ENCODE measurements at regions not wholly inside any gene's neighbourhood (a gene's known extent, or its start where the extent isn't known, plus 50 kb on each side); places are given as distances from the start of the nearest gene placed in this dataset.
"Not testable (repeated sequence)": the region's sequence is repeated elsewhere in the genome, so short reads cannot be mapped to it uniquely, and the experiment has no call there.

- DNase-seq (ENCODE audit: low read depth in 2 of 2), result no peak
Measured at GRCh38 chr17:5864741-5865657, 205.2 kb upstream of the WSCD1 start.

GRCh38 chr17:5866978-5867377 is 203.2 kb upstream of the WSCD1 start:
- DNase-seq (ENCODE audit: low read depth in 2 of 2), result no peak

GRCh38 chr17:5869041-5869745 is 201.0 kb upstream of the WSCD1 start:
- DNase-seq (ENCODE audit: low read depth in 2 of 2), result no peak

GRCh38 chr17:5870231-5870953 is 199.8 kb upstream of the WSCD1 start:
- no peak for DNase-seq (ENCODE audit: low read depth in 2 of 2)

GRCh38 chr17:5871666-5872065 is 198.5 kb upstream of the WSCD1 start:
- DNase-seq (ENCODE audit: low read depth in 2 of 2), result no peak

GRCh38 chr17:5872831-5873230 is 197.3 kb upstream of the WSCD1 start:
- no peak for DNase-seq (ENCODE audit: low read depth in 2 of 2)

GRCh38 chr17:5873781-5874180 is 196.4 kb upstream of the WSCD1 start:
- no peak for DNase-seq (ENCODE audit: low read depth in 2 of 2)

GRCh38 chr17:5874486-5874885 is 195.7 kb upstream of the WSCD1 start:
- DNase-seq (ENCODE audit: low read depth in 2 of 2), result no peak

GRCh38 chr17:5877366-5877765 is 192.8 kb upstream of the WSCD1 start:
- no peak for DNase-seq (ENCODE audit: low read depth in 2 of 2)

GRCh38 chr17:5877948-5878347 is 192.2 kb upstream of the WSCD1 start:
- DNase-seq (ENCODE audit: low read depth in 2 of 2), result no peak

- DNase-seq (ENCODE audit: low read depth in 2 of 2), result no peak
Measured at GRCh38 chr17:5881849-5882248, 188.3 kb upstream of the WSCD1 start.

GRCh38 chr17:5883775-5884665 is 186.2 kb upstream of the WSCD1 start:
- no peak for DNase-seq (ENCODE audit: low read depth in 2 of 2)

- no peak for DNase-seq (ENCODE audit: low read depth in 2 of 2)
Measured at GRCh38 chr17:5885336-5885735, 184.8 kb upstream of the WSCD1 start.

- DNase-seq (ENCODE audit: low read depth in 2 of 2), result no peak
Measured at GRCh38 chr17:5888811-5889210, 181.4 kb upstream of the WSCD1 start.

- DNase-seq (ENCODE audit: low read depth in 2 of 2), result no peak
Measured at GRCh38 chr17:5892921-5893675, 177.1 kb upstream of the WSCD1 start.

- no peak for DNase-seq (ENCODE audit: low read depth in 2 of 2)
Measured at GRCh38 chr17:5893741-5894140, 176.4 kb upstream of the WSCD1 start.

GRCh38 chr17:5895276-5895675 is 174.9 kb upstream of the WSCD1 start:
- DNase-seq (ENCODE audit: low read depth in 2 of 2), result no peak

GRCh38 chr17:5896215-5896614 is 174.0 kb upstream of the WSCD1 start:
- no peak for DNase-seq (ENCODE audit: low read depth in 2 of 2)

GRCh38 chr17:5897275-5897911 is 172.8 kb upstream of the WSCD1 start:
- no peak for DNase-seq (ENCODE audit: low read depth in 2 of 2)

GRCh38 chr17:5897981-5898380 is 172.2 kb upstream of the WSCD1 start:
- DNase-seq (ENCODE audit: low read depth in 2 of 2), result not testable (repeated sequence)

Measured in stimulated activated CD4-positive, alpha-beta T cell treated with anti-CD3 and anti-CD28 coated beads, Interleukin-15, amount 100 ng/mL, for 48 hours (primary cell).